GM18520 (cell line): ENCODE measurements at regions not wholly inside any gene's neighbourhood (a gene's known extent, or its start where the extent isn't known, plus 50 kb on each side); places are given as distances from the start of the nearest gene placed in this dataset.

Experiments
- ATAC-seq: cut with Tn5 transposase; IDR thresholded peaks from one replicate; pipeline ENCODE4 v1.9.1; 2021; ENCODE audit not compliant: unreplicated experiment

DNA sequence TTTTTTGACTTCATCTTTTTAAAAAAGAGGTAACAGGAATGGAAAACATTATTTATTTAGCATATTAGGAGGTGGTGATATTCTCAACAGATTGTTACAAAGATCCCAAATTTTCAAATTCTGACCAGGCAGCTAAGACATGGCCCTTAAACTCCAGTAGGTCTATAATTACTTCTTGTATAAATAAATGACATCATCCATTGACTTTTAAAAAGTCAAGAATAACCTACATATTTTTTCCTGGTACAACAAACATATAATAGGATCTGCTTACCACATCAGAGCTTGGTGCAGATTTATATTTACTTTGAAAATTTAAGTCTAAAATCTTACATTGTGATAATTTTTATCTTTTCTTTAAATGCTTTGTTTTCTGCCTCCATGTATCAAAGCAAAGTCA lies 92.2 kb upstream of the TRPM3 start:
- no peak for ATAC-seq

DNA sequence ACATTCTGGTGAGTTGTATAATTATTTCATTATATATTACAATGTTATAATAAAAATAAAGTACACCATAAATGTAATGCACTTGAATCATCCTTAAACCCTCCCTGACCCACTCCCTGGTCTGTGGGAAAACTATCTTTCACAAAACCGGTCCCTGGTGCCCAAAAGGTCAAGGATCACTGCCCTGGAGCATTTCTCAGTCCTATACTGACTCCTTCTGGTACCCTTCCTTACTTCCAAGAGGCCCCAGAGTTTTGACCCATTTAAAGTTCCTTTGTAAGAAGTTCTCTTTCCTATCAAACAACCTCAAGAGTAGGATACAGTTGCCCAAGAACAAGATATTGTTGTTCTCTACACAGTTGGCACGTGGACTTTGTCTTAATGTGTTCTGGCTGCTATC lies 88.9 kb upstream of the TRPM3 start:
- no peak for ATAC-seq

DNA sequence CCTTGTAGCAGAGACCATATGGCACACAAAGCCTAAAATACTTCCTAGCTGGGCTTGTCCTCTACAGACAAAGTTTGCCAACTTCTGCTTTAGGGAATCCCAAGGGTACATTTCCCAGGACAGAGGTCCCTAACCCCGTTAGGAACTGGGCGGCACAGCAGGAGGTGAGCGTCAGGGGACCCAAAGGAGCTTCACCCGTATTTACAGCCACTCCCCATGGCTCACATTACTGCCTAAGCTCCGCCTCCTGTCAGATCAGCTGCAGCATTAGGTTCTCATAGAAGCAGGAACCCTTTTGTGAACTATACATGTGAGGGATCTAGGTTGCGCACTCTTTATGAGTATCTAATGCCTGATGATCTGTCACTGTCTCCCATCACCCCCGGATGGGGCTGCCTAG lies 88.5 kb upstream of the TRPM3 start:
- ATAC-seq, result no peak

DNA sequence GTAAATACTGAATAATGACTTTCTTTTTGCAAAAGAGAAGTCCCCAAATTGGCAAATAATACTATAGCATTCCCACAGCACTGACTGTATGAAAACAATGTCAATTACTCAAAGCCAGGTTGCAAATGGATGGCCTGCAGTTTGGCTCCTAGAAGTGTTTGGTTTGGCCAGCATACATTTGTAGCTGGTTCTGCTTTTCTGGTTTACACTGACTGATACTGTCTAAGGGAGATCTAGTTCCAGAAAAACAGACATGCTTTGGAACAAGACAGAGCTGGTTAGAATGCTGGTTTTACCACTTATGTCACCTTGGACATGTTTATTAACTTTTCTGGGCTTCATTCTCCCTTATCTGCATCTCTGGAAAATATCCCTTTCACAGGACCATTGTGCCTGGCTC lies 81.5 kb upstream of the TRPM3 start:
- no peak for ATAC-seq

DNA sequence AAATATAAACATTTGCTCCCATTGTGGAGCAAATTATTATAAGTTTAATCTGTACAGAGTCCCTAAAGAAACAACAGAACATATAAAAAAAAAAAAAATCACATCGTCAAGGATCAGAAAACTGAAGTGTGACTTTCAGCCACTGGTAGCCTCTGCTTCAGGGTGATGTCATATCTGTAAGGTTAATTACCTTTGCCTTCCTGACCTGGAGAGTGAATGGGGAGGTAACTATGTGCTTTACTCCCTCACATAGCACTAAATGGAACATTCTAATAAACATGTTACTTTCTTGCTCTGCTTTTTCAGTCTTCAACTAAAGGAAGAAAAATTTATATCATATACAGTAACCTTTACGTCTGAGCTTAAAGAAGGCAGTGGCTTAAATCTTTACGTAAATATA lies 70.3 kb upstream of the TRPM3 start:
- ATAC-seq, result no peak

DNA sequence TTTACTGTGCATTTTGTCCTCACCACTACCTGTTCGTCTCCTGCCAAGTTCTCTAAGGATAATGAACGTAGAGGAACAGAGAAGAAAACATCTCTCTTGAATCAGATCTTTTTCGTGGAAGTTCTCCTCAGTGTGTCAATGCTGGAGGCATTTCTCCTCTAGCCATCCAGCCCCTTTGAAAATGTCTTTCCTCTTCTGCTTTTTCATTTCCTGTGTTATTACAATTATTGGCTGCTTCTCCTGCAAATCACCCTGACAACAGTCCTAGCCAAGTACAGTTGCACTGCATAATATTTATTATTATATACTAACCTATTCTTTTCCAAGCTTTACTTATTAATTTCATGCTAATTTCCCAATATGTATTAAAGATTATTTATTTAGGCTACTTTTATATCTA lies 61.8 kb upstream of the TRPM3 start:
- no peak for ATAC-seq

DNA sequence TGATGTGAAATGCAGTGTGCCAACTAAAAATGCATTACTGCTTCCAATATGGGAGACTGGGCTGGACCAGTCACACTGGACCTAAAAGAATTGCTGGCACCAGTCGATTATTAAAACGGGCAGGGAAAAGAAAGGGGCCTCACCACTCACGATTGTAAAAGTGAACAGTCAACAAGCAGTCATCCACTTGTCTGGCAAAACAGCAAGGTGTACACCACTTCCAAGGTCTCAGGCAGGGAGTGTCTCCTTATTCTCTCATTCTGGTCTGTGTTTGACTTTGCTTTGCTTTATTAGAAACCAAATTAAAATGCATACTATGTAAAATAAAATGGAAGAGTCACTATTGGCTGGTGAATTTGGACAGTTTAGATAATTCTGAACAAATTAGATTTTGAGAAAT lies 57.8 kb upstream of the TRPM3 start:
- no peak for ATAC-seq

DNA sequence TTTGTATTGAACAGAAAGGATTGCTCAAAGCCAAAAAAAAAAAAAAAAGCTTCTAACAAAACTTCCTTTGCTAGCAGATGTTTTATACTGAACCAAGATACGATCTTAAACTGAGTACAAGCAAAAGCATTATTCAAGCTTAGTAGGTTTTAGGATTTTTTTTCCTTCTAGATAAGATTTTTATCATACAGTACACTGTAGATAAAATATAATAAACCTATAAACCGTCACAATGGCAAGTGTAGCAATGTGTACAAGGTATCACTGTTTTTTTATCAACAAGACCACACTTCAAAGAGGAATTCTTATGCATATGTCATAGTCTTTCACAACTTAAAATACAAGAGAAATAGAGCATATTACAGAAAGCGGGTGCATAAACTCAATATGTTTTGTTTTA lies 56.5 kb upstream of the TRPM3 start:
- no peak for ATAC-seq

DNA sequence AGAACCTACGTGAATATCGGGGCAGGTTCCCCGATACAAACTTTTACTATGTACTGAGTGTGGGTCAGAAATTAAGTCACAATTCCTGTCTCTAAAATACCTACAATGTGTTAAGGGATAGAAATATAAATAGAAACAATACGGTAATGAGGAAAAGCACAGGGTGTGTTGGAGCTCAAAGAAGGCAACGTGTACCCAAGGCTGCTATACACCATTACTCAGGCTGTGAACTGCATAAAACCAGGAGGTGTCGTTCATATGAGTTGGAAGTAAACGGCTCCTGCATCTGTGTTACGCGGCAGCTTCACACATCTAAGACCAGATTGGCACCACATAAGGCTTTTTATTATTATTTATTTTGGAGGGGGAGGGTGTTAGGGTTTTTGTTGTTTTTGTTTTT lies 50.1 kb upstream of the TRPM3 start:
- no peak for ATAC-seq
